ENCODE measurements at regions not wholly inside any gene's neighbourhood (a gene's known extent, or its start where the extent isn't known, plus 50 kb on each side); places are given as distances from the start of the nearest gene placed in this dataset.

DNA sequence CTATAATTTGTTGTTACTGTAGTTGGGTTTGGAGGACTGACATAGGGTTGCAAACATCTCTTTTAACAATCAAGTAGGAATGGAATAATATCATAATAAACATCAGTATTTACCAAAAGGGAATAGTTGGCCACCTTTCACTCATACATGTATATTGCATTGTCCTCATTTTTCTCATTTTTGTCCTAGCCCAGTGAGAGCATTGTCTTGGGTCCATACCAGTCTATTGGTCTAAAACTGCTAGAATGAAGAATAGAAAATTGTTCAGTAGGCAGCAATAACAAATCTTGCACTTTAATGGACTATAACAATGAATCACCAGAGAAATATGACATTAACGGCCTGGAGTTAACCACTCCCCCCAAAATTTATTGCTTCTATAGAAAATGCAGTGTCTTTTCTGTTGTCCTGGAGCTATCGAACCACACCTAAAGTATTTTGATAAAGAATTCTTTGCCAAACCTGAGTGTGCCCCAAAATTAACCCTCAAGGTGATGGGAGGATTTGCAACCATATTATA is 80.9 kb upstream of the IL33 start:
- H3K9me2 ChIP-seq (replicated peaks; ENCODE audit: low read length), result no peaks in the 10 kb centered on the region
- TF ChIP-seq, protein P1, sequence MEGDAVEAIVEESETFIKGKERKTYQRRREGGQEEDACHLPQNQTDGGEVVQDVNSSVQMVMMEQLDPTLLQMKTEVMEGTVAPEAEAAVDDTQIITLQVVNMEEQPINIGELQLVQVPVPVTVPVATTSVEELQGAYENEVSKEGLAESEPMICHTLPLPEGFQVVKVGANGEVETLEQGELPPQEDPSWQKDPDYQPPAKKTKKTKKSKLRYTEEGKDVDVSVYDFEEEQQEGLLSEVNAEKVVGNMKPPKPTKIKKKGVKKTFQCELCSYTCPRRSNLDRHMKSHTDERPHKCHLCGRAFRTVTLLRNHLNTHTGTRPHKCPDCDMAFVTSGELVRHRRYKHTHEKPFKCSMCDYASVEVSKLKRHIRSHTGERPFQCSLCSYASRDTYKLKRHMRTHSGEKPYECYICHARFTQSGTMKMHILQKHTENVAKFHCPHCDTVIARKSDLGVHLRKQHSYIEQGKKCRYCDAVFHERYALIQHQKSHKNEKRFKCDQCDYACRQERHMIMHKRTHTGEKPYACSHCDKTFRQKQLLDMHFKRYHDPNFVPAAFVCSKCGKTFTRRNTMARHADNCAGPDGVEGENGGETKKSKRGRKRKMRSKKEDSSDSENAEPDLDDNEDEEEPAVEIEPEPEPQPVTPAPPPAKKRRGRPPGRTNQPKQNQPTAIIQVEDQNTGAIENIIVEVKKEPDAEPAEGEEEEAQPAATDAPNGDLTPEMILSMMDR (conservative IDR thresholded peaks at IDR 0.05; ENCODE audit: low read depth, low read length), result no peak
- TF ChIP-seq EZH2 (IDR thresholded peaks at IDR 0.05; ENCODE audit: low read length, unreplicated experiment) (no peak), EZH2phosphoT487 (IDR thresholded peaks at IDR 0.05; ENCODE audit: borderline replicate concordance, low read length) (no peak)
- H4K20me1 ChIP-seq (ENCODE audit: low read length), result no peaks in the 10 kb centered on the region
- intact Hi-C loops (cut with micrococcal nuclease), result loop anchor here (10.0 kb wide), 1 partner anchor 60 kb away; no protein-coding TSS in a partner anchor
- BruUV-seq (replicated peaks), result no TSS peak
- H3K4me2 ChIP-seq (ENCODE audit: low read length), result peak overlapping the region; percentile 29
- H3K27me3 ChIP-seq (ENCODE audit: low read length), result no peaks in the 10 kb centered on the region
- H2AFZ ChIP-seq (ENCODE audit: low read length), result no peak overlapping the region
- no peak overlapping the region for H3K9ac ChIP-seq (ENCODE audit: low read length)
- H3K4me3 ChIP-seq (ENCODE audit: low read length), result no peak overlapping the region
- H3K79me2 ChIP-seq (ENCODE audit: low read length), result no peaks in the 10 kb centered on the region
- ATAC-seq (peak; percentile 86), DNase-seq (peak; percentile 59)
- ChIA-PET POLR2A (ENCODE audit: unreplicated experiment) (no interaction called here), CTCF (no interaction called here)
- no peaks in the 10 kb centered on the region for H3K36me3 ChIP-seq (ENCODE audit: low read depth, low read length)
- H3K27ac ChIP-seq (ENCODE audit: low read length), result peak overlapping the region; percentile 76
- H3K4me1 ChIP-seq (ENCODE audit: insufficient read depth, low read length), result peaks cover 26% of the 10 kb centered on the region
- H3K9me3 ChIP-seq (ENCODE audit: low read length), result no peaks in the 10 kb centered on the region
- no peaks in the 10 kb centered on the region for H3F3A ChIP-seq (ENCODE audit: low read length, unreplicated experiment)

DNA sequence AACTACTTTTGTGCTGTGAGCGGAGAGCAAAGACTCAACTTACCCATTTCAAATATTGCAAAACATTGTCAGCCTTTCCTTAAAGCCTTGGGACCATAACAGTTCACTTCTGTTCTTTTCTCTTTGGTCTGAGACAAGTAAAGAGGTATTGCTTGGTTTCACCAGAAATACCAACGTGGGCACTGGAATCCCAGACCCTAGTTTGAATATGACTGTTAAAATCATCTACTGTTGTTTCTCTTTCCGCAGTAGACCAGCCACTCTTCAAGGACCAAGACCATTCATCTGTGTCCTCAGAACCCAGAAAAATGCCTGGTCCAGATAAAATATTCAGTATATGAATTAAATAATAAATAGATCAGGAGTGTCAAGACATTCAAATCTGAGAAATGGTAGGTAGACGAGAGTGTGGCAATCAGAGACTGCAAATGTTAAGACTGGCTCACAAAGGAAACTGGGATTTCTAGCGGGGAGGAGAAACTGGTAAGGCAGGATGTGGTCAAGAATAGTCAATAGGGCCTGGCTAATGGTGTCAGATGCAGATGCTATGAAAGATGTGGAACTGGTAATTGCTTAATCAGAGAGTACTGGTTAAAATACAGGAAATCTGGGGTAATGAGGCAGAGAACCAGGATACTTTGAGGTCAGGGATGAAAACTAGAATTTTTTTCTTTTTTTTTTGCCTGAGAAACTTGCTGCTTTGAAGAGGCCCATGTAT is 82.1 kb upstream of the IL33 start:
- BruUV-seq (replicated peaks), result TSS peak; percentile 64
- no peaks in the 10 kb centered on the region for H3K79me2 ChIP-seq (ENCODE audit: low read length)
- H3K4me2 ChIP-seq (ENCODE audit: low read length), result peak overlapping the region; percentile 29; the same call in 1 of the 2 replicates
- no peaks in the 10 kb centered on the region for H3K9me2 ChIP-seq (replicated peaks; ENCODE audit: low read length)
- H4K20me1 ChIP-seq (ENCODE audit: low read length), result no peaks in the 10 kb centered on the region
- POLR2A ChIA-PET (ENCODE audit: unreplicated experiment), result no interaction called here
- intact Hi-C loops (cut with micrococcal nuclease), result loop anchor here (10.0 kb wide), 1 partner anchor 59 kb away; no protein-coding TSS in a partner anchor
- H3K4me3 ChIP-seq (ENCODE audit: low read length), result no peak overlapping the region
- no peaks in the 10 kb centered on the region for H3F3A ChIP-seq (ENCODE audit: low read length, unreplicated experiment)
- TF ChIP-seq, protein P1 (conservative IDR thresholded peaks at IDR 0.05; ENCODE audit: low read depth, low read length), result no peak
- TF ChIP-seq EZH2 (IDR thresholded peaks at IDR 0.05; ENCODE audit: low read length, unreplicated experiment) (no peak), EZH2phosphoT487 (IDR thresholded peaks at IDR 0.05; ENCODE audit: borderline replicate concordance, low read length) (no peak)
- H3K27ac ChIP-seq (ENCODE audit: low read length), result peak overlapping the region; percentile 76
- H3K36me3 ChIP-seq (ENCODE audit: low read depth, low read length), result no peaks in the 10 kb centered on the region
- ATAC-seq (peak; percentile 65), DNase-seq (peak; percentile 72)
- peaks cover 26% of the 10 kb centered on the region for H3K4me1 ChIP-seq (ENCODE audit: insufficient read depth, low read length)
- H3K9me3 ChIP-seq (ENCODE audit: low read length), result no peaks in the 10 kb centered on the region
- CTCF ChIA-PET, result no interaction called here
- no peaks in the 10 kb centered on the region for H3K27me3 ChIP-seq (ENCODE audit: low read length)
- no peak overlapping the region for H2AFZ ChIP-seq (ENCODE audit: low read length)
- no peak overlapping the region for H3K9ac ChIP-seq (ENCODE audit: low read length)

DNA sequence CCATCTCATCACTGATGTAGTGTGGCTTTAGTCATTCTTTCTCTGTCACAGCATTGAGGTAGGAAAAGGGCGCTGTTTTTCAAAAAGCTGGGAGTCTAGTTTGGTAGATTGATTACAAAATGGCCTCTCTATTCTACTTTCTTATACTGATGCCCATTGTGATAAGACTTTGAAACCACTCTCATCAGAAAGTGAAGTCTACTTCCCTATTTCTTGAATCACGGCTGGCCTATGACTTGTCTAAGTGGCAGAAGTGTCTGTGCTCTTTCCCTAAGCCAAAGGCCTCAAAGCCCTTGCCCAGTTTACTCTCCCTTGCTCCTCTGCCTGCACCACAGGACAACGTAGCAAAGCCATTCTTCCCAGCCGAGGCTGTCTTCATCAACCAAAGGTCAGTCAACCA is 83.0 kb upstream of the IL33 start:
- no peak overlapping the region for H3K4me3 ChIP-seq (ENCODE audit: low read length)
- TF ChIP-seq EZH2phosphoT487 (IDR thresholded peaks at IDR 0.05; ENCODE audit: borderline replicate concordance, low read length) (no peak), EZH2 (IDR thresholded peaks at IDR 0.05; ENCODE audit: low read length, unreplicated experiment) (no peak)
- TF ChIP-seq, protein P1 (conservative IDR thresholded peaks at IDR 0.05; ENCODE audit: low read depth, low read length), result no peak
- no peaks in the 10 kb centered on the region for H3F3A ChIP-seq (ENCODE audit: low read length, unreplicated experiment)
- intact Hi-C loops (cut with micrococcal nuclease), result loop anchor here (10.0 kb wide), 1 partner anchor 58 kb away; no protein-coding TSS in a partner anchor
- H3K9me3 ChIP-seq (ENCODE audit: low read length), result no peaks in the 10 kb centered on the region
- H3K79me2 ChIP-seq (ENCODE audit: low read length), result no peaks in the 10 kb centered on the region
- CTCF ChIA-PET, result no interaction called here
- no peaks in the 10 kb centered on the region for H3K36me3 ChIP-seq (ENCODE audit: low read depth, low read length)
- ATAC-seq, result no peak
- no peaks in the 10 kb centered on the region for H4K20me1 ChIP-seq (ENCODE audit: low read length)
- DNase-seq, result no peak
- no peak overlapping the region for H3K4me2 ChIP-seq (ENCODE audit: low read length)
- H3K27ac ChIP-seq (ENCODE audit: low read length), result no peak overlapping the region
- no TSS peak for BruUV-seq (replicated peaks)
- H3K27me3 ChIP-seq (ENCODE audit: low read length), result no peaks in the 10 kb centered on the region
- H3K4me1 ChIP-seq (ENCODE audit: insufficient read depth, low read length), result peaks cover 26% of the 10 kb centered on the region
- no peak overlapping the region for H2AFZ ChIP-seq (ENCODE audit: low read length)
- H3K9me2 ChIP-seq (replicated peaks; ENCODE audit: low read length), result no peaks in the 10 kb centered on the region
- H3K9ac ChIP-seq (ENCODE audit: low read length), result no peak overlapping the region
- POLR2A ChIA-PET (ENCODE audit: unreplicated experiment), result no interaction called here

Data from PC-3 (cell line).